ENCODE measurements at regions not wholly inside any gene's neighbourhood (a gene's known extent, or its start where the extent isn't known, plus 50 kb on each side); places are given as distances from the start of the nearest gene placed in this dataset.

DNA sequence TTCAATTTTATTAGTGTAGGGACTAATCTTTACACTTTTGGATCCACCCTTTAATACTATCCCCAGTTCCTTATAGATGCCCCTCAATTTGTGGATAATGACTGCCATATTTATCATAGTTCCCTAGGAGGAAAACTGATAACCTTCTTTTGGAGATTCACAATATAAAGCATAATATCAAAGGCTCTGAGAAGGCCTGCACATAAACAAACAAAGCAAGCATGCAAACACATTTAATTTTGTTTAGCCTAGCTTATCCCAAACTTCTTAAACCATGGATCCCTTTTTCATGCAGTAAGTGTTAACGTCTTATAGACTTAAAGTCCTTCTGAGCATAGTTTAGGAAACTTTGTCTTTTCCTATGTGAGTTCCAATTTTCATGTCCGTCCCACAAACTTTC, 290.4 kb upstream of the TBX3 start:
- no CpG with 5 or more reads among the region's 2 CpGs for WGBS (ENCODE audit: insufficient coverage)
- Histone ChIP-seq H2AFZ (ENCODE audit: insufficient read depth, low read depth, low read length, poor library complexity, severe bottlenecking) (no peak overlapping the region), H3K4me1 (ENCODE audit: control insufficient read depth in 1 of 2, insufficient read depth in 2 of 2, low read length in 2 of 2) (no peaks in the 10 kb centered on the region), H3K4me3 (replicated peaks in 1 of 3; ENCODE audit: low read depth in 2 of 3, low read length in 3 of 3) (no peak overlapping the region), H3K9me3 (replicated peaks in 1 of 2; ENCODE audit: control insufficient read depth in 1 of 2, insufficient read depth in 1 of 2, low read length in 2 of 2) (no peaks in the 10 kb centered on the region), H3K9ac (ENCODE audit: insufficient read depth, low read length, poor library complexity, severe bottlenecking) (no peak overlapping the region), H3K27ac (ENCODE audit: low read depth in 1 of 2, low read length in 2 of 2) (no peak overlapping the region), H3K27me3 (ENCODE audit: control insufficient read depth in 2 of 2, insufficient read depth in 2 of 2, low read length in 2 of 2) (no peaks in the 10 kb centered on the region), H4K20me1 (ENCODE audit: insufficient read depth, low read length) (no peaks in the 10 kb centered on the region), H3K79me2 (ENCODE audit: insufficient read depth, low read length) (no peaks in the 10 kb centered on the region), H3K4me2 (replicated peaks; ENCODE audit: extremely low read depth, low read length, poor library complexity, severe bottlenecking) (no peak overlapping the region), H3K36me3 (replicated peaks in 1 of 2; ENCODE audit: control insufficient read depth in 1 of 2, insufficient read depth in 2 of 2, low read length in 2 of 2) (no peaks in the 10 kb centered on the region)
- TF ChIP-seq, protein P1, sequence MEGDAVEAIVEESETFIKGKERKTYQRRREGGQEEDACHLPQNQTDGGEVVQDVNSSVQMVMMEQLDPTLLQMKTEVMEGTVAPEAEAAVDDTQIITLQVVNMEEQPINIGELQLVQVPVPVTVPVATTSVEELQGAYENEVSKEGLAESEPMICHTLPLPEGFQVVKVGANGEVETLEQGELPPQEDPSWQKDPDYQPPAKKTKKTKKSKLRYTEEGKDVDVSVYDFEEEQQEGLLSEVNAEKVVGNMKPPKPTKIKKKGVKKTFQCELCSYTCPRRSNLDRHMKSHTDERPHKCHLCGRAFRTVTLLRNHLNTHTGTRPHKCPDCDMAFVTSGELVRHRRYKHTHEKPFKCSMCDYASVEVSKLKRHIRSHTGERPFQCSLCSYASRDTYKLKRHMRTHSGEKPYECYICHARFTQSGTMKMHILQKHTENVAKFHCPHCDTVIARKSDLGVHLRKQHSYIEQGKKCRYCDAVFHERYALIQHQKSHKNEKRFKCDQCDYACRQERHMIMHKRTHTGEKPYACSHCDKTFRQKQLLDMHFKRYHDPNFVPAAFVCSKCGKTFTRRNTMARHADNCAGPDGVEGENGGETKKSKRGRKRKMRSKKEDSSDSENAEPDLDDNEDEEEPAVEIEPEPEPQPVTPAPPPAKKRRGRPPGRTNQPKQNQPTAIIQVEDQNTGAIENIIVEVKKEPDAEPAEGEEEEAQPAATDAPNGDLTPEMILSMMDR (IDR thresholded peaks at IDR 0.05), result no peak
- intact Hi-C loops (cut with micrococcal nuclease), result no loop called here
- Mint-ChIP-seq H3K36me3 (no peaks in the 10 kb centered on the region), H3K9me3 (peaks cover 0 to 4% (median 2%) of the 10 kb centered on the region in 7 donors), H3K4me3 (no peak overlapping the region), H3K4me1 (no peaks in the 10 kb centered on the region), H3K27me3 (ENCODE audit: low read depth in 3 of 3) (peaks cover 0 to 1% (median 0%) of the 10 kb centered on the region in 3 donors), H3K27ac (no peak overlapping the region)
- no peak for DNase-seq

DNA sequence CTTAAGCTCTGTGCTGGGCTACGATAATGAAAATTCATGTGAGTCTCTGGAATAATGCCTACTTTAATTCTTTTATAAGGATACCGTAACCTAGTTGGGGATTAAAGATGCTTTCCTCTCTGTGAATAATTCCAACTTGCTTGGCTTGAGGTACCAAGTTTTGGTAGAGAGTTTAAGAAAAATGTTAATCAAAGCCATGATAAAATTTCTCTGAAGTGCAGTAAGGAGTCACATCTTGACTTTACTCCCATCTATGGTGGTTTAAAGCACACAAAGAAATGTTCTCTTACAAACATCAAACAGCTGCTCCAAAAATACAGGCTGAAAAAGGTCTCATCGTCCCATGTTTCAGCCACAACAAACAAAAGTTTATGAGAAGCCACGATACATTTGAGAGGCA, 284.8 kb upstream of the TBX3 start:
- Histone ChIP-seq H2AFZ (ENCODE audit: insufficient read depth, low read depth, low read length, poor library complexity, severe bottlenecking) (no peak overlapping the region), H3K79me2 (ENCODE audit: insufficient read depth, low read length) (no peaks in the 10 kb centered on the region), H4K20me1 (ENCODE audit: insufficient read depth, low read length) (no peaks in the 10 kb centered on the region), H3K36me3 (replicated peaks in 1 of 2; ENCODE audit: control insufficient read depth in 1 of 2, insufficient read depth in 2 of 2, low read length in 2 of 2) (no peaks in the 10 kb centered on the region), H3K9me3 (replicated peaks in 1 of 2; ENCODE audit: control insufficient read depth in 1 of 2, insufficient read depth in 1 of 2, low read length in 2 of 2) (no peaks in the 10 kb centered on the region), H3K4me2 (replicated peaks; ENCODE audit: extremely low read depth, low read length, poor library complexity, severe bottlenecking) (no peak overlapping the region), H3K27ac (ENCODE audit: low read depth in 1 of 2, low read length in 2 of 2) (no peak overlapping the region), H3K27me3 (ENCODE audit: control insufficient read depth in 2 of 2, insufficient read depth in 2 of 2, low read length in 2 of 2) (no peaks in the 10 kb centered on the region), H3K4me1 (ENCODE audit: control insufficient read depth in 1 of 2, insufficient read depth in 2 of 2, low read length in 2 of 2) (no peaks in the 10 kb centered on the region), H3K9ac (ENCODE audit: insufficient read depth, low read length, poor library complexity, severe bottlenecking) (no peak overlapping the region), H3K4me3 (replicated peaks in 1 of 3; ENCODE audit: low read depth in 2 of 3, low read length in 3 of 3) (no peak overlapping the region)
- no peak overlapping the region for H3K27ac Mint-ChIP-seq
- intact Hi-C loops (cut with micrococcal nuclease), result no loop called here
- H3K27me3 Mint-ChIP-seq (ENCODE audit: low read depth in 3 of 3), result peaks cover 0 to 1% (median 0%) of the 10 kb centered on the region in 3 donors
- H3K36me3 Mint-ChIP-seq, result no peaks in the 10 kb centered on the region
- 75% methylated on average over 1 of the region's 4 CpGs for WGBS (ENCODE audit: insufficient coverage)
- no peaks in the 10 kb centered on the region for H3K4me1 Mint-ChIP-seq
- H3K4me3 Mint-ChIP-seq, result no peak overlapping the region
- TF ChIP-seq, protein P1 (IDR thresholded peaks at IDR 0.05), result no peak
- H3K9me3 Mint-ChIP-seq, result peaks cover 0 to 4% (median 2%) of the 10 kb centered on the region in 7 donors
- no peak for DNase-seq
